Stimulated activated naive CD8-positive, alpha-beta T cell treated with anti-CD3 and anti-CD28 coated beads, Interleukin-15, Interleukin-2, amounts not matched to agents 100 U/mL and 50 U/mL, for 24 hours (primary cell): ENCODE measurements at regions not wholly inside any gene's neighbourhood (a gene's known extent, or its start where the extent isn't known, plus 50 kb on each side); places are given as distances from the start of the nearest gene placed in this dataset.

Experiments
- ATAC-seq: fragments of 150-1000 bp; cut with Tn5 transposase; one replicate; pipeline ENCODE4 v1.10.0; 2021
- DNase-seq: peaks from one replicate; pipeline ENCODE4 v3.0.0; 2021

GRCh38 chr11:134761386-134761785 is 349.3 kb upstream of the B3GAT1 start:
- no peak for ATAC-seq
- no peak for DNase-seq

GRCh38 chr11:134760957-134761356 is 348.9 kb upstream of the B3GAT1 start:
- no peak for ATAC-seq
- no peak for DNase-seq

GRCh38 chr11:134760299-134760698 is 348.3 kb upstream of the B3GAT1 start:
- DNase-seq (no peak), ATAC-seq (no peak)

- DNase-seq (no peak), ATAC-seq (no peak)
Observed at GRCh38 chr11:134759855-134760254, 347.8 kb upstream of the B3GAT1 start.

- no peak for DNase-seq
- no peak for ATAC-seq
Observed at GRCh38 chr11:134759274-134759673, 347.2 kb upstream of the B3GAT1 start.

- DNase-seq (no peak), ATAC-seq (no peak)
Observed at GRCh38 chr11:134758342-134758931, 346.4 kb upstream of the B3GAT1 start.

GRCh38 chr11:134757633-134758032 is 345.6 kb upstream of the B3GAT1 start:
- ATAC-seq, result no peak
- no peak for DNase-seq

- no peak for DNase-seq
- no peak for ATAC-seq
Observed at GRCh38 chr11:134756811-134757540, 344.9 kb upstream of the B3GAT1 start.

GRCh38 chr11:134755535-134755934 is 343.5 kb upstream of the B3GAT1 start:
- DNase-seq, result no peak
- ATAC-seq, result no peak

- DNase-seq (no peak), ATAC-seq (no peak)
Observed at GRCh38 chr11:134754521-134755198, 342.6 kb upstream of the B3GAT1 start.

- DNase-seq, result no peak
- ATAC-seq, result no peak
Observed at GRCh38 chr11:134753771-134754520, 341.9 kb upstream of the B3GAT1 start.

GRCh38 chr11:134752964-134753770 is 341.1 kb upstream of the B3GAT1 start:
- ATAC-seq (no peak), DNase-seq (no peak)

GRCh38 chr11:134752526-134752925 is 340.5 kb upstream of the B3GAT1 start:
- DNase-seq, result no peak
- ATAC-seq, result no peak

- DNase-seq, result no peak
- no peak for ATAC-seq
Observed at GRCh38 chr11:134751766-134752165, 339.7 kb upstream of the B3GAT1 start.

- no peak for ATAC-seq
- DNase-seq, result no peak
Observed at GRCh38 chr11:134751031-134751585, 339.1 kb upstream of the B3GAT1 start.

- ATAC-seq (no peak), DNase-seq (no peak)
Observed at GRCh38 chr11:134750619-134751018, 338.6 kb upstream of the B3GAT1 start.

GRCh38 chr11:134749040-134749839 is 337.2 kb upstream of the B3GAT1 start:
- no peak for ATAC-seq
- DNase-seq, result no peak

GRCh38 chr11:134746609-134747008 is 334.6 kb upstream of the B3GAT1 start:
- no peak for ATAC-seq
- no peak for DNase-seq

- no peak for ATAC-seq
- DNase-seq, result no peak
Observed at GRCh38 chr11:134745456-134745855, 333.4 kb upstream of the B3GAT1 start.

GRCh38 chr11:134743820-134744195 is 331.8 kb upstream of the B3GAT1 start:
- DNase-seq, result no peak
- ATAC-seq, result no peak
